ENCODE measurements at regions not wholly inside any gene's neighbourhood (a gene's known extent, or its start where the extent isn't known, plus 50 kb on each side); places are given as distances from the start of the nearest gene placed in this dataset.

- TF ChIP-seq RAD21 (IDR thresholded peaks at IDR 0.05; ENCODE audit: low read depth) (no peak), EP300 (IDR thresholded peaks at IDR 0.05; ENCODE audit: borderline replicate concordance) (no peak), MAX (IDR thresholded peaks at IDR 0.05) (no peak), TEAD4 (IDR thresholded peaks at IDR 0.05) (no peak), FOXM1 (IDR thresholded peaks at IDR 0.05; ENCODE audit: borderline replicate concordance, low read depth) (no peak), EGR1 (IDR thresholded peaks at IDR 0.05) (no peak), NFIC (IDR thresholded peaks at IDR 0.05) (no peak), TCF12 (IDR thresholded peaks at IDR 0.05; ENCODE audit: low read depth) (no peak), YY1 (IDR thresholded peaks at IDR 0.05; ENCODE audit: low read depth) (no peak), REST (IDR thresholded peaks at IDR 0.05; ENCODE audit: low read depth) (no peak), CREB1 (IDR thresholded peaks at IDR 0.05; ENCODE audit: low read depth) (no peak), USF1 (IDR thresholded peaks at IDR 0.05) (no peak), CEBPB (IDR thresholded peaks at IDR 0.05) (no peak), TAF1 (IDR thresholded peaks at IDR 0.05; ENCODE audit: low read depth) (no peak), ZBTB7A (IDR thresholded peaks at IDR 0.05; ENCODE audit: low read depth) (no peak)
Measured at GRCh38 chr15:45904019-45904418, 269.2 kb downstream of the SQOR start.

GRCh38 chr15:45906230-45906629 lies 271.4 kb downstream of the SQOR start:
- TF ChIP-seq CREB1 (IDR thresholded peaks at IDR 0.05; ENCODE audit: low read depth) (no peak), EGR1 (IDR thresholded peaks at IDR 0.05) (no peak), NFIC (IDR thresholded peaks at IDR 0.05) (no peak), MAX (IDR thresholded peaks at IDR 0.05) (no peak), FOXM1 (IDR thresholded peaks at IDR 0.05; ENCODE audit: borderline replicate concordance, low read depth) (no peak), TAF1 (IDR thresholded peaks at IDR 0.05; ENCODE audit: low read depth) (no peak), ZBTB7A (IDR thresholded peaks at IDR 0.05; ENCODE audit: low read depth) (no peak), REST (IDR thresholded peaks at IDR 0.05; ENCODE audit: low read depth) (no peak), CEBPB (IDR thresholded peaks at IDR 0.05) (no peak), YY1 (IDR thresholded peaks at IDR 0.05; ENCODE audit: low read depth) (no peak), RAD21 (IDR thresholded peaks at IDR 0.05; ENCODE audit: low read depth) (no peak), EP300 (IDR thresholded peaks at IDR 0.05; ENCODE audit: borderline replicate concordance) (no peak), TCF12 (IDR thresholded peaks at IDR 0.05; ENCODE audit: low read depth) (no peak), USF1 (IDR thresholded peaks at IDR 0.05) (no peak), TEAD4 (IDR thresholded peaks at IDR 0.05) (no peak)

GRCh38 chr15:45910671-45911070 lies 275.8 kb downstream of the SQOR start:
- TF ChIP-seq TEAD4 (IDR thresholded peaks at IDR 0.05) (no peak), ZBTB7A (IDR thresholded peaks at IDR 0.05; ENCODE audit: low read depth) (no peak), USF1 (IDR thresholded peaks at IDR 0.05) (no peak), CEBPB (IDR thresholded peaks at IDR 0.05) (no peak), MAX (IDR thresholded peaks at IDR 0.05) (no peak), FOXM1 (IDR thresholded peaks at IDR 0.05; ENCODE audit: borderline replicate concordance, low read depth) (no peak), CREB1 (IDR thresholded peaks at IDR 0.05; ENCODE audit: low read depth) (no peak), TCF12 (IDR thresholded peaks at IDR 0.05; ENCODE audit: low read depth) (no peak), REST (IDR thresholded peaks at IDR 0.05; ENCODE audit: low read depth) (no peak), TAF1 (IDR thresholded peaks at IDR 0.05; ENCODE audit: low read depth) (no peak), YY1 (IDR thresholded peaks at IDR 0.05; ENCODE audit: low read depth) (no peak)

- TF ChIP-seq EGR1 (IDR thresholded peaks at IDR 0.05) (no peak), EP300 (IDR thresholded peaks at IDR 0.05; ENCODE audit: borderline replicate concordance) (no peak), RAD21 (IDR thresholded peaks at IDR 0.05; ENCODE audit: low read depth) (no peak), TCF12 (IDR thresholded peaks at IDR 0.05; ENCODE audit: low read depth) (no peak), ZBTB7A (IDR thresholded peaks at IDR 0.05; ENCODE audit: low read depth) (no peak), NFIC (IDR thresholded peaks at IDR 0.05) (no peak), CEBPB (IDR thresholded peaks at IDR 0.05) (no peak)
Measured at GRCh38 chr15:45913451-45913850, 278.6 kb downstream of the SQOR start.
